Renal cortex interstitium (tissue), 11 donors: ENCODE measurements at regions not wholly inside any gene's neighbourhood (a gene's known extent, or its start where the extent isn't known, plus 50 kb on each side); places are given as distances from the start of the nearest gene placed in this dataset.
A peak's percentile ranks its signal among the peaks of the same experiment; 100 is the strongest.

Source experiments
- DNase-seq, 11 donors: peaks; one replicate each; pipeline ENCODE4 v3.0.0-alpha.2; 2013; ENCODE audit warnings: low read depth in 9 of 11, low spot score in 4 of 11; ENCODE audit errors: extremely low read depth in 1 of 11

DNA sequence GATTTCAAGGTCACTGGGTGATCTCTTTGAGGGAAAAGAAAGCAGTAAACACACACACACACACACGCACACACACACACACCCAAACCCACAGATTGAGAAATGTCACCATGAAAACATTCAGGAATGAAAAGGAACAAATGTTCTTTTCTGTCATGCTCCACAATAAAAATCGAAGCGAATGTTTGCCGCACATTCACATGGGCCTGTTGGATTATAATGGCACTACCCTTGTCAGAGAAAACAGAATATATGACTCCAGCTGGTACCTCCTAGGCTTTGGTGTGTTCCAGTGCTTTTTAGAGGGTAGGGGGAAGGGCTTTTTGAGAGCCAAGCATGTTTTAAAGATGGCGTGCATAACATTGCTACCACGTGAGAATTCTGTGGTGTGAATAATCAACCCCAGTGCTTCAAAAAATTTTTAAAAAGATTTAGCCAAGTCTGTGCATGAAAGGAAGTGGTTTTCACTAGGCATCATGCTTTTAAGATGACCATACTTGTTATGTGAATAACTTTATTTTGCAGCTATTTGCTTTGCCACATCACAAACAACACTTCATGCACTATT, 120.8 kb upstream of the ZNF608 start:
- no peak for DNase-seq

DNA sequence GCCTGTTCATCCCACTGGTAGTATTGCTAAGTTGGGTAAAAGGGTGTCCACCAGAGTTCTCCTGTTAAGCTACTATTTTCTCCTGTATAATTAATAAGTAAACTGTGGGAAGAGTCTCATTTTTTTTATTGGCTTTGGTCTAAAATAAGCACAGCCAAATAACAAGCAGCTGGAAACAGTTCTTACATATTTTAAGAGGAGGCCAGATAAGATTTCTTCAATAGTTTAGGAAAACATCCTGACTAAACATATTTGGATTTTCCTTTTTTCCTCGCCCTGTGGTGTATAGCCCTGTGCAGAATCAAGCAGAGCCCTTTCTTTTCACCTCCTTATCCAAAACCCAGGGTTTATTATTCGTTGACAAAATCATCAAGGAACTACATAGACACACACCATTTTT, 122.2 kb upstream of the ZNF608 start:
- DNase-seq, result no peak

DNA sequence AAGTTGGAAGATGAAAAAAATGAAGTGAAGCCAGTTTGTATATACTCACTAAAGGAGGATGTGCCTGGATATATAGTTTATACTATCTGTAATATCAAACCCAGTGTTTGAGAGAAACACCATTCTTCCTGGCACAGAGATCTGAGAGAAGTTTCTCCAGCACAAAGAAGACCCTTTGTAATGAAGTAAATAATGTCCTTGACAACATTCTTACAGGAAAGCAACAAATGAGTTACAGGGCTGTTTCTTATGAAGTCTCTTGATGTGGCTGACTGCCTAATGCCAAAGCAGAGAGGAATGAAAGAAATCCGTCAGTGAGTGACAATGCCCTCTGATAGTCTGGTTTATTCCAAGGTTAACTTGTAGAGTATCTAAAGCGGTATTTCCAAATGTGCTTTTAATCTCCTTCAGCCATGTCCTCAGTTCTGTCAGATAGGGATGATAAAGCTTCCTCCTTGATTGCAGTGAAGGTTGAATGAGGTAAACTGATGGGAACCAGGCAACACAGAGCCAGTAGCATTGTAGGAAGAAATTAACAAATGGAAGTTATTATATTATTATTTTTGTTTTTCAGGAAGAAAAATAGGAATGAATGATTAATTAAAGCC, 123.1 kb upstream of the ZNF608 start:
- DNase-seq, result no peak

DNA sequence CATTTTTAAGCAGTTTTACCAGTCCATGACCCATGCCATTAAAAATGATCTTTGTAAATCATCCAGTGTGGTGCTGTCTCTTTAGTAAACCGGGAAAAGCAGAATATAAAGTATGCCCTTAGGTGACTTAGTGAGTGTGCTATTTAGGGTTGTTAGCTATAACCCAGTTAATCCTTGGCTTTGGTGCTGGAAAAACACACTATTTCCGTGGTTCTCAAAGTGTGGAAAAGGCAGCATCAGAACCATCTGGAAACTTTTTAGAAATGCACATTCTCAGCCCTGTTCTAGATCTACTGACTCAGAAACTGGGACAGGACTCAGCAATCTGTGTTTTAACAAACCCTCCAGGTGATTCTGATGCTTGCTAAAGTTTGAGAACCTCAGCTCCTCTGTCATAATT, 123.6 kb upstream of the ZNF608 start:
- no peak for DNase-seq

DNA sequence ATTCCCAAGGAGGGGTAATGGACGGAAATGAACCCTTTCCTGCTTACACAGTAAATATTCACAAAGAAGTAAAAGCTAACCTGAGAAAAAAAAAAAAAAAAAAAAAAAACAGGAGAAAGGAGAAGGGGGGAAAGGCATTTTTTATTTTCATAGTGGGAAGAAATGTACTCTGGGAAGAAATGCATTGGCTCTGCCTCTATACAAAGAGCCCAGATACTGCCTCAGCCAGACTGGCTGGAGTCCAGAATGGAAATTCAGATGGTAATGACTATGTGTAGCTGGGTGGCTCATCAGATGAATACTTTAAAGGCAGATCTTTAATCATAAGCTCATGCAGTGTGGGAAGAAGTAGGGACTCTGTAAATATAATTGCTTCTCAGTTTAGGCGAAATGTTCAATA, 124.9 kb upstream of the ZNF608 start:
- no peak for DNase-seq

DNA sequence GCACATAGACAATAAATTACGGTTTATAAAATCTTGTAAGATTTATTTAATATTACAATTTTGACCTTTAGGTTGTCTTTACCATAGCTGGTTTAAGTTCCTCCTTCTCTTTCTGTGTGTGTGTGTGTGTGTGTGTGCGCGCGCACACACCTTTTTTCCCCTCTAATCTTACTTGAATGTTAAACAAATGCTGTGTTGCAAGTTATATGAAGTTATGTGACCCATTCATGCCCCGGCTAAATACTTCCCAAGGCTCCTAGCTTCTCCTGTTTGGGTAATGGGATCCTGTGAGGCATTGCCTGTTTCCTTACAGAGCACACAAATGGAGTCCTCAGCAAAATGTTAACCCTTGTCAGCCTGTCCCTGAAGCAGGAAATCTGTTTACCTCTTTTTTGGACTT, 125.6 kb upstream of the ZNF608 start:
- no peak for DNase-seq

DNA sequence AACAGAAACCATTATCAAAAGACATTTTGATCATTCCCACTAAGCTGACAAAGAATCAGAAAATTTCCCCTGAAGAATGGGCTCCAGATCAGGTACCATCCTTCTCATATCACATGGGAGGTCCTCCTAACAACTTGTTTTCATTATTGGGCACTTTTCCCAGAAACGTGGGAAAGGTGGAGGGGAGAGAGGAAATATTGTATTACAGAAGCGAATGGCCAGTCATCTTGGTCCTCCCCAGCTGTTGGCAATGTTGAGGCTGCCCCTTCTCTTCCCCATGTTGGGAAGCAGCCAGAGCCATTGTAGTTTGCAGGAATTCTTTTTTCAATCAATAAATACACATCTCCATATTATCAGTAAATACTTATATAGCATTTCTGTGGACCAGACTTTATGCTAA, 126.2 kb upstream of the ZNF608 start:
- DNase-seq, result no peak

DNA sequence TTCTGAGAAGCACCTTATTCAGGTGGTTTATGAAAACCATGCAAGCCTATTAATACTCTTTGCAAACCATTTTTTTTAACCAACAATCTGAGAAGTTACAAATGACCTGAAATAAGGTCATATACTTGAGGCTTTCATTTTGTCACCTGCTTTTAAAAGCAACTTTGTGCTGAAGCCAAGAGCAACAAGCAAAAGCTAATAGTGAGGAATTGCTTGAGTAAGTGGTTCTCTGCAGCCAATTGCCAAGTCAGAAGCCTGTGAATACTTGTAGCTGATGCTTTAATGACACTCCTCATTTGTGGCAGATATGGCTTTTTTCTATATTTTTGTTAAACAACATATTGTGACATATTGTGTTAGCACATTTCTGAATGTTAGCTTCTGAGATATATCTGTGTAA, 126.7 kb upstream of the ZNF608 start:
- no peak for DNase-seq

DNA sequence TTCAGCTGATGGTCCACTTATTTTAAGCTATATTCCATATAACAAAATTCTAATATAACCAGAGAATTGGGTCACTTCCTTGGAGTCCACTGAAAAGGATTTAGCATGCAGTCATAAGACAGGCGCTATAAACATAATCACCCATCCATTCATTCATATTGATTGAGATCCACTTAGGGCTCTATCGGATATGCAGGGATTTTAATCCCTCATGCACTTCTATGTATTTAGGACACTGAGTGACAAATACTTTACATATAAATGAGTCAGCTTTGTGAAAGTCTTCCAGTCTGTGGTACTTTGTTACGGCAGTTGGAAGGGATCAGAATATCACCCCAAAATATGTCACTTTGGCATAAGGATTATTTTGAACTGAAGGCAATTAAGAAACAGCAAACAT, 127.3 kb upstream of the ZNF608 start:
- no peak for DNase-seq

DNA sequence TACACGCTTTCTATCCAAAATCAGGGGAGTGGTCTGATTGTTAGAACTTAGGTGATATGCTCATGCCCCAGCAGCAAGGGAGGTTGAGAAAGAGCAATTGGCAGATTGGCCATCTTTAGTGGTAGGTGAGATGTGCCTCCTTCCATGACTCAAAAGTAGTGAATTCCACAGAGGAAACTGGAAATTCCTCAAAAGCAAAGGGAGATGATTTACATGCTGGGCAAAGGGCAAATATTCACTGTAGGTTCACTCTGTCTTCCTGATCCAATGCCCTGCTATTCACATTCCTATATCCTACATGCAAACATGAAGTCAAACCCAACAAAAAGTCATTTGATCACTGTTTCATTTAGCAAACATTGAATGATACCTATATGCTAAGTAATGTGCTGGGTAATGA, 130.1 kb upstream of the ZNF608 start:
- no peak for DNase-seq

DNA sequence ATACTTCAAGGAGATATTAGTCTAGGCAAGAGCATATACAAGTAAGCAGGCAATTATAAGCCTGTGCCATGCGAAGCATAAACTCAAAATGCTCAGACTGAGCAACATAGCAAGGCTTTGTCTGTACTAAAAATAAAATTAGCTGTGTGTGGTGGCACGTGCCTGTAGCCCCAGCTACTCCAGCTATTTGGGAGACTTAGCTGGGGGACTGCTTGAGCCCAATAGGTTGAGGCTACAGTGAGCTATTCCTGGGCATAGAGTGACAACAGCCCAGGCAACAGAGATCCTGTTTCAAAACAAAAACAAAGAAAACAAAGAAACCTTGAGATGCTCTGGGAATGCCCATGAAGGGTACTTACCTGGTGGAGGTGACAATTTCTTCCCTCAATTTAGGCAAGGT, 130.5 kb upstream of the ZNF608 start:
- no peak for DNase-seq

DNA sequence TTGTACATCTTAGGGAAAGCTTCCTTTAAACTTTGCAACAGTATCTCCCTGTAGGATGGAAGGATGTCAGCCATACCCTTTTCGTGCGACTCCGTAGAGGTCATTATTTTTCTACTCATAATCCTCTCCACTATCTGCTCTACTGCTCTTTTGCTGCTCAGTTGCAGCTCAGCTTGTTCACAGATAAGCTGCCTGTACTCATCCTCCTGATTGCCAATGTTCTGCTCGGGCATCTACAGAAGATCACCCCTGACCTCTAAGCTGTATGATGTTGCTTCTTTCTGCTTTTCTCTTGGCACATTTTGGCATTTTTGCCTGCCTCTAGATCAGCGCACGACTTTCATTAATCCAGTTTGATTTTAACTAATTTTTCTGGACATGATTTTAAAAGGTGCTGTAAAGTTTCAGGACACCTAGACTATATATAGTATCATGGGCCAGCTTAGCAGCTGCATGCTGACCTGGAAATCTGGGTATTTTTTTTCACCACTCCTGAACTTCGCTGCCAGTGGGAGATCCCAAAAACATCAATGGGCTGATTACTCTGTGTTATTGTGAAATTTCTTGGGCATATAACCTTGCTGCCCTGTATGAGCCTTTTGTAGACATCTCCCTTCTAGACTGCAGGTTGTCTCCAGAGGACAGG, 131.2 kb upstream of the ZNF608 start:
- DNase-seq, result no peak

DNA sequence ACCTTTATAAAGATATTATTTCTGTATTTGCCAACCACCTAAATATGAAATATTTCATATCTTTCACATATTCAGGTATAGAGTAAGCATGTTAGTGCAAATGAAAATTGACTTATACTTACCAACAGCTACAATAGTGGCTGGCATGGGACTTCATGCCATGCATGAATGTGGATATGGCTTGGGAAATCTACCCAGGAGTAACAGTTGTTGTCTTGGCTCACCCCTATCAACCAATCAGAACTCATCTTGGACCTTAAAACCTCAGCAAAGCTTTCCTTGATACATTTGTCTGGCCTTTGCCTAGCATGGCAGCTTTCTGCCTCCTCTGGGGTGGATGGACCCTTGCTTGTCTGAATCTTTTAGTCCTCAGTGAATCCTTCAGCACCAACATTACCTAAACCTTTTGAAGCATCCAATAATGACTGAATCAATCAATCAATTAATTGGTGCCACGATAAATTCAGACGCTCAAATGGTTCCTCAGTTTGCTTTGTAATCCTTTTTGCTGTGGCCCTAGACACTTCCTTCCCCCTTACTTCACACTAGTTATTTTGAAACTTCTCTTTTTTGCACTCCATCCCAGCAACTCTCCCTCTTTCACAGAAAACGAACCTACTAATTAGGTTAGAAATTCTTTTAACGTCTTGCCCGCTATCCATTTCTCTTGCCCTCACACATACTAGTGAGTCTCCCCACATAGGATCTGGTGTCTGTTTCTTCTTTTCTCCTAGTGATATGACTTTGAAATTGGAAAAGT, 132.3 kb upstream of the ZNF608 start:
- DNase-seq, result no peak

DNA sequence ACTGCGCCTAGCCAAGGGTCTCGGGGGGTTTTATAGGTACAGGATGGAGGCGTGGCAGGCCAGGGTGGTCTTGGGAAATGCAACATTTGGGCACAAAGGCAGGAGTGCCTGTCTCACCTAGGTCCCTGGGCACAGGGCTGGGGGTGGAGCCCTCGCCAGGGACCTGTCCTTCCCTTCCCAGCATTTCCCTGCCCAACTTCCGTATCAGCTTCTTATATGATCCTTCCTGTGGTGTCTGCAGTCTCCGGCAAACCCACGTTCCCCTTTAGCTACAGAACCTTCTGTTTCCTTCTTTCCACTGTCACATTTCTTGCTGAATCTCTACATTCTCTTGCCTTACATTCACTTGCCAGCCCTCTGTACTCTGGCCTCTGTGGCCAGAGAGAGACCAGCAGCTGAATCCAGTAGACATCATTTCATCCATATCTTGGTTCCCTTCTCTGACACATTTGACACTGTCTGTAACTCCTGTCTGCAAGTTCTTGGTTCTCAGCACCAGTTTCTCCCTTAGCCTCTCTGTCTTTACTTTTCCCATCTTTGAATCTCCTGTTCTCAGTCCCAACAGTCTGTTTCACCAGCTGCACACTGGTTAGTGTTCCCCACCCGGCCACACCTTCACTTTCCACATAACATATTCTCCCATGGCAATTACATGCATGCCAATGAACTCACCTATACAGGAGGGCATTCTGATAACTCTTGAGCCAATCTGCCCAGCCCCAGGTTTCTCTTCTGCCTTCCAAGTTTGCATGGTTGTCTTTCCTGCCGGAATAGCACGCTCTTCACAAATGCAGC, 134.7 kb upstream of the ZNF608 start:
- no peak for DNase-seq

DNA sequence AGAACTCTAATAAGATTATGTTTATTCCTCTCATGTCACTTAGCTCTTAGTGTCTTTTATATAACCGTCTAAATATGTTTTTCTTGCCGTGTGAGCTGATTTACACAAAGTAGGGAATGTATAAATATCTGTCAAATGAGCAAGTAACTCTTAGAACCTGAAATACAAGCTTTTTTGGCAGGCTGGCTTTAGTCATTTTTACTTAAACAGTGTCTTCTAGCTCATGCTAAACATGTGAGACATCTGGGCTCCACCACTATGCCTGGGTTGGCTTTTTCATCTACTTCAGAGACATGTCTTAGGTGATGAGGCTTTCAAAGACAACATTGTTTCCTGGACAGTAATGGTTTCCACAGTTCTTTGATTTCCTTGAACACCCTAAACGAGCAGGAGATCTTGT, 137.2 kb upstream of the ZNF608 start:
- no peak for DNase-seq

DNA sequence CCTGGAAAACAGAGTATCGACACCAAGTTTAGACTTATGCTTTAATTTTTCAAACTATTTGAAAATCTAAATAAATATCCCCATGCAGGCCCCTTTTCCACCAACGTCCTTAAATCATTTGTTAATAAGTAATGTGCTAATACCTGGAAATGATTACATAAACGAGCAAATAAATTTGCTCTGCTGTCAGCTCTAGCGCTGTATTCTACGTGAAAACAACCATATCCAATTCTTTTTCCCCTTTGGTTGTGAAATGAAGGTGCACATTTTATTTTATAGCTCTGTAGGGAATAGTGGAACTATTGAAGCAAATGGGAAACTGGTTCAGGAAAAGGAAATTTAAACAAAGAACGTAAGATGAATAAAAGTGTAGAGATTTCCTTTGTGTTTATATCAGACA, 137.7 kb upstream of the ZNF608 start:
- DNase-seq, result no peak

DNA sequence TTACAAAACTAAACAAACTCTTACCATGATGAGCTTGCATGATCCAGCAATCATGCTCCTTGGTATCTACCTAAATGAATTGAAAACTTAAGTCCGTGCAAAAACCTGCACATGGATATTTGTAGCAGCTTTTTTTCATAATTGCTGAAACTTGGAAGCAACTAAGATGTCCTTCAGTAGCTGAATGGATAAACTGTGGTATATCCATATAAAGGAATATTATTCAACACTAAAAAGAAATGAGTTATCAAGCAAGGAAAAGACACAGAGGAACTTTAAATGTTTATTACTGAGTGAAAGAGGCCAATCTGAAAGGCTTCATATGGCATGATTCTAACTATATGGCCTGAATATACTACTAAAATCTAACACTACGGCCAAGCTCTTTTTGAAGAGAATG, 139.1 kb upstream of the ZNF608 start:
- no peak for DNase-seq

DNA sequence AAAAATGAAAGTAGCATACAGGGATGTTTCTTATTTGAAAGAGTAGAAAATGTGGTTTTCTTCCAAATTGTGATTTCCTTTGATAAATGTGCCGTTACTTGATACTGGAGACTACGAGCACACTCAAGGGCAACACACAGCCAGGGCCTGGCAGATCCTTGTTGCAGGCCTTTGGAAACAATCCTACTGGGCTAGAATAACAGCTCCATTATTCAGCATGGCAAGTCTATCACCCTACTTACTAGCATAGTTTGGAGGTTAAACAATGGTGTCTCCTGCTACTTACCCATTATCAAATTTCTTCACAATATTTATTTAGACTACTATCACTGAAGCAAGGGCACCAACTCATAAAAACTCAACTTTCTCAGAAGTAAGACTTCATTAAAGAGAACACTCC, 140.8 kb upstream of the ZNF608 start:
- no peak for DNase-seq

DNA sequence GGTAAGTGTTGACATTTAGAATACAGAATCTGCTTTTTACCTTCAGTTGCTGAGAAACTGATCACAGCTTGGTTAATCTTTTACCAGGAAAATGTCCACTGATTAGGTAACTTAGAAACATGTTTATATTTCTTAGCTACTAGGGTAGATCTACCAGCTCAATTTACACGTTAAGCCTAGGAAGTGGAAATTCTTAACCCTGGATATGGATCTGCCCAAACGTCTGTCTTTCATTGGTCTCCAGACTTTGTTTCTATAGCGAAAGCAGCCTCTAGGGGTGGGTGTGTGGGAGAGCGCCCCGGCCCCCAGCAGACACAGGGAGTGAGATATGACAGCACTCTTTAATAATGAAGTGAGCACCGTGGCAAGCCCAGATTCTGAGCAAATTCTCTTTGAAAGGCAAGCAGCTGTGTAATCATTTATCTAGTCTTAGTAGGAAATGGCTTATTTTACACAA, 141.6 kb upstream of the ZNF608 start:
- DNase-seq, result peak in 2 of 11 donors; percentile 49 to 66
